ENCODE measurements at regions not wholly inside any gene's neighbourhood (a gene's known extent, or its start where the extent isn't known, plus 50 kb on each side); places are given as distances from the start of the nearest gene placed in this dataset.

- TF ChIP-seq STAT1 (IDR thresholded peaks at IDR 0.05; ENCODE audit: unreplicated experiment), result no peak
- TF ChIP-seq CTCF (conservative IDR thresholded peaks at IDR 0.05; ENCODE audit: low read depth in 2 of 2), result no peak
- TF ChIP-seq CREB1 (CRISPR knock-in tag; IDR thresholded peaks at IDR 0.05; ENCODE audit: low read depth), result no peak
- TF ChIP-seq EZH2phosphoT487 (IDR thresholded peaks at IDR 0.05; ENCODE audit: unreplicated experiment), result no peak
- TF ChIP-seq EZH2 (IDR thresholded peaks at IDR 0.05; ENCODE audit: low read depth, unreplicated experiment), result no peak
- no peak for TF ChIP-seq ZNF114 (CRISPR knock-in tag; IDR thresholded peaks at IDR 0.05)
- no peak for TF ChIP-seq JUNB (IDR thresholded peaks at IDR 0.05; ENCODE audit: unreplicated experiment)
- TF ChIP-seq ETS1 (IDR thresholded peaks at IDR 0.05), result no peak
- no peak for TF ChIP-seq ZNF462 (CRISPR knock-in tag; IDR thresholded peaks at IDR 0.05)
- TF ChIP-seq NANOG (IDR thresholded peaks at IDR 0.05; ENCODE audit: borderline replicate concordance), result no peak
- no peak for TF ChIP-seq POLR2AphosphoS5 (IDR thresholded peaks at IDR 0.05; ENCODE audit: low read depth)
- TF ChIP-seq ZNF331 (CRISPR knock-in tag; IDR thresholded peaks at IDR 0.05; ENCODE audit: low read depth), result no peak
- no peak for TF ChIP-seq REST (IDR thresholded peaks at IDR 0.05; ENCODE audit: unreplicated experiment)
- Histone ChIP-seq H4K20me1 (replicated peaks; ENCODE audit: insufficient read depth) (no peaks in the 10 kb centered on the region), H3K4me3 (no peak overlapping the region), H3K27ac (ENCODE audit: low read depth) (no peak overlapping the region), H3K4me1 (ENCODE audit: insufficient read depth) (no peaks in the 10 kb centered on the region), H3K9me2 (ENCODE audit: insufficient read depth) (no peaks in the 10 kb centered on the region), H3K4me2 (no peak overlapping the region), H3K27me3 (ENCODE audit: insufficient read depth) (no peaks in the 10 kb centered on the region), H3F3A (replicated peaks; ENCODE audit: low read depth) (no peaks in the 10 kb centered on the region), H3K36me3 (ENCODE audit: insufficient read depth) (no peaks in the 10 kb centered on the region), H2AFZ (no peak overlapping the region; the same call in 1 of the 2 replicates), H3K79me2 (replicated peaks; ENCODE audit: insufficient read depth) (no peaks in the 10 kb centered on the region)
- Mint-ChIP-seq H3K4me1 (no peaks in the 10 kb centered on the region), H3K4me3 (no peak overlapping the region), H3K27me3 (ENCODE audit: insufficient read depth, low read depth, poor library complexity) (peaks cover 5% of the 10 kb centered on the region), H3K27ac (no peak overlapping the region), H3K36me3 (ENCODE audit: low read depth) (no peaks in the 10 kb centered on the region), H3K9me3 (no peaks in the 10 kb centered on the region)
- no peak for DNase-seq (ENCODE audit: low spot score)
- no peak for ATAC-seq
Observed at GRCh38 chr12:9326085-9326484, 117.9 kb upstream of the PZP start.

Data from GM23338 (cell line).